Loucy (cell line): ENCODE measurements at regions not wholly inside any gene's neighbourhood (a gene's known extent, or its start where the extent isn't known, plus 50 kb on each side); places are given as distances from the start of the nearest gene placed in this dataset.
"Not testable (repeated sequence)": the region's sequence is repeated elsewhere in the genome, so short reads cannot be mapped to it uniquely, and the experiment has no call there.

Experiments
- H2AFZ ChIP-seq: fragments of 200-600 bp; sonication (generic); 2 replicates; pipeline ENCODE4 v1.6.0; 2016; ENCODE audit warnings: antibody characterized with exemption, mild to moderate bottlenecking, low read length, moderate library complexity
- H3F3A ChIP-seq: fragments of 200-600 bp; 2 replicates; pipeline ENCODE4 v1.6.0; 2016; ENCODE audit warnings: antibody characterized with exemption, low read depth, mild to moderate bottlenecking
- H3K27me3 ChIP-seq: fragments of 200-600 bp; sonication (generic); 2 replicates; pipeline ENCODE4 v1.6.1; 2014; ENCODE audit warnings: low read length, mild to moderate bottlenecking; ENCODE audit not compliant: insufficient read depth, poor library complexity, severe bottlenecking
- H3K36me3 ChIP-seq: fragments of 200-600 bp; sonication (generic); 2 replicates; pipeline ENCODE4 v1.6.1; 2016; ENCODE audit warnings: low read length; ENCODE audit not compliant: insufficient read depth
- H3K4me1 ChIP-seq: fragments of 200-600 bp; sonication (generic); 2 replicates; pipeline ENCODE4 v1.5.1; 2014; ENCODE audit warnings: low read length, mild to moderate bottlenecking; ENCODE audit not compliant: insufficient read depth, poor library complexity, severe bottlenecking
- H3K4me2 ChIP-seq: fragments of 200-600 bp; sonication (generic); 2 replicates; pipeline ENCODE4 v1.6.0; 2014; ENCODE audit warnings: antibody characterized with exemption, low read length, low read depth, mild to moderate bottlenecking; ENCODE audit not compliant: poor library complexity, severe bottlenecking
- H3K4me3 ChIP-seq: fragments of 200-600 bp; sonication (generic); 2 replicates; pipeline ENCODE4 v1.5.1; 2014; ENCODE audit warnings: low read length, mild to moderate bottlenecking, mixed read lengths; ENCODE audit not compliant: poor library complexity, severe bottlenecking
- H3K79me2 ChIP-seq: fragments of 200-600 bp; sonication (generic); 2 replicates; pipeline ENCODE4 v1.6.1; 2014; ENCODE audit warnings: low read length; ENCODE audit not compliant: insufficient read depth
- H3K9ac ChIP-seq: fragments of 200-600 bp; sonication (generic); 2 replicates; pipeline ENCODE4 v1.6.0; 2014; ENCODE audit warnings: mild to moderate bottlenecking, low read depth, low read length, moderate library complexity; ENCODE audit not compliant: poor library complexity, severe bottlenecking
- H3K9me2 ChIP-seq: fragments of 200-600 bp; sonication (generic); replicated peaks from 2 replicates; pipeline ENCODE4 v1.6.1; 2016; ENCODE audit warnings: low read depth, low read length, mixed read lengths
- H3K9me3 ChIP-seq: fragments of 200-600 bp; sonication (generic); 2 replicates; pipeline ENCODE4 v1.6.1; 2014; ENCODE audit warnings: mild to moderate bottlenecking, antibody characterized with exemption, low read length, low read depth; ENCODE audit not compliant: insufficient read depth
- H4K20me1 ChIP-seq: fragments of 200-600 bp; sonication (generic); 2 replicates; pipeline ENCODE4 v1.6.0; 2014; ENCODE audit warnings: antibody characterized with exemption, low read length, mild to moderate bottlenecking; ENCODE audit not compliant: insufficient read depth, poor library complexity, severe bottlenecking
- EZH2phosphoT487 ChIP-seq: fragments of 200-600 bp; IDR thresholded peaks from 2 replicates; pipeline ENCODE4 v1.6.1; 2018; ENCODE audit warnings: antibody characterized with exemption, mild to moderate bottlenecking, moderate library complexity, borderline replicate concordance
- TF ChIP-seq, protein P1 (sequence below): fragments of 200-600 bp; sonication (generic); conservative IDR thresholded peaks from 2 replicates; pipeline ENCODE4 v1.5.1; 2014; ENCODE audit warnings: mild to moderate bottlenecking, antibody characterized with exemption, low read length

DNA sequence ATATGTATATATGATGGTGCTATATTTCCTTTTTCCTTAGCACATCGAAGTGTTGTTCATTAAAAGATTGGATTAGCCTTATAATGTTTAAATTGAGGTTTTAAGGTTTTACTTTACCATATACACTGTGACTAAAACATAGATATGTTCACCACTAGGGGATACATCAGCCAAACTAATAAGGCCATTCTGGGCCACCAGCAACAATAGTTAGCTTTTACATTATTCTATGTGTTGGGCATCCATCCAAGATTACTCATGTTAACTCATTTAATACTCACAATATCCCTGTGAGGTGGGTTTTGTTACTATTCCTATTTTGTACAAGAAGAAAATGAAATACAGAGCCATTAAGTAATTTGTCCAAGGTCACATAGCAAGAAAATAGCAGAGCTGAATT is 202.6 kb upstream of the AVPR1A start:
- no peaks in the 10 kb centered on the region for H3K36me3 ChIP-seq
- TF ChIP-seq EZH2phosphoT487: no peak
- TF ChIP-seq, protein P1, sequence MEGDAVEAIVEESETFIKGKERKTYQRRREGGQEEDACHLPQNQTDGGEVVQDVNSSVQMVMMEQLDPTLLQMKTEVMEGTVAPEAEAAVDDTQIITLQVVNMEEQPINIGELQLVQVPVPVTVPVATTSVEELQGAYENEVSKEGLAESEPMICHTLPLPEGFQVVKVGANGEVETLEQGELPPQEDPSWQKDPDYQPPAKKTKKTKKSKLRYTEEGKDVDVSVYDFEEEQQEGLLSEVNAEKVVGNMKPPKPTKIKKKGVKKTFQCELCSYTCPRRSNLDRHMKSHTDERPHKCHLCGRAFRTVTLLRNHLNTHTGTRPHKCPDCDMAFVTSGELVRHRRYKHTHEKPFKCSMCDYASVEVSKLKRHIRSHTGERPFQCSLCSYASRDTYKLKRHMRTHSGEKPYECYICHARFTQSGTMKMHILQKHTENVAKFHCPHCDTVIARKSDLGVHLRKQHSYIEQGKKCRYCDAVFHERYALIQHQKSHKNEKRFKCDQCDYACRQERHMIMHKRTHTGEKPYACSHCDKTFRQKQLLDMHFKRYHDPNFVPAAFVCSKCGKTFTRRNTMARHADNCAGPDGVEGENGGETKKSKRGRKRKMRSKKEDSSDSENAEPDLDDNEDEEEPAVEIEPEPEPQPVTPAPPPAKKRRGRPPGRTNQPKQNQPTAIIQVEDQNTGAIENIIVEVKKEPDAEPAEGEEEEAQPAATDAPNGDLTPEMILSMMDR: peak; percentile 37
- no peak overlapping the region for H3K9ac ChIP-seq
- H3K79me2 ChIP-seq: no peaks in the 10 kb centered on the region
- no peak overlapping the region for H2AFZ ChIP-seq
- no peaks in the 10 kb centered on the region for H3F3A ChIP-seq
- H3K27me3 ChIP-seq: no peaks in the 10 kb centered on the region
- no peak overlapping the region for H3K4me3 ChIP-seq
- H3K4me2 ChIP-seq: no peak overlapping the region
- no peaks in the 10 kb centered on the region for H4K20me1 ChIP-seq
- H3K4me1 ChIP-seq: peaks cover 5% of the 10 kb centered on the region
- H3K9me2 ChIP-seq: no peaks in the 10 kb centered on the region
- no peaks in the 10 kb centered on the region for H3K9me3 ChIP-seq

DNA sequence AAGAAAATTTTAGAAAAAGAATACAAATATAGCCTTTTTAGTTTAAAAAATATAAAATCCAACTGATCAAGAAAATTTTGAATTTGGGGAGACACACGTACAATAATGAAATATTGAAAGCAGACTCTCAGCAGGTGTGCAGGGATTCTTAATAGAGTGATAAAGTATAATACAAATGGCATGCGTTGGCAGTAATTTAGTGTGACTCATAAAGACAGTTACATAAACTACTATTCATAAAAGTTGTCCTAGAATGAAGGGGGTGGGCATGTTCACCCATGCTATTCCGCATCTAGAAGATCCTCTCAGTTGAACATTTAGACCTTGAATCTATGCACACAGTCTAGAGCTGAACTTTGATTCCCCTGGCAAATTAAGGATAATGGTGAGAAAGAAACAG is 200.4 kb upstream of the AVPR1A start:
- no peaks in the 10 kb centered on the region for H3K9me3 ChIP-seq

DNA sequence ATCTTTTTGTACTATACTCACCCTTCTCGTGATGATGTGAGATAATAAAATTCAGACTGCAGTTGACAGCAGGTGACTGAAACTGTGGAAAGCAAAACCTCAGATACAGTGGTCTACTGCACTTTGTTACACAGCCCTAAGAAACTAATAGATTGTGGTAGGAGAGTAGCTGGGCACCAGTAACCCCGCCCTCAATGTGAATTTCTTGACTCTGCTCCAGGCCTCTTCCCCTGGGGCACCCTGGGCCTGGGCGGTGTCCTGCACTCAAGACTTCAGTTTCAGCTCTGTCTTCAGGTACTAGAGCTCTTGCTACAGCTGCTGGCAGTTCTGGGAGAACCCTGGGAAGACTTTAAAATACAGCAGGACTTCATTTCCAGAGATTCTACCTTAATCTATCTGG is 197.6 kb upstream of the AVPR1A start:
- H3K9me2 ChIP-seq: no peaks in the 10 kb centered on the region
- H3K4me1 ChIP-seq: peaks cover 8% of the 10 kb centered on the region
- H3K4me2 ChIP-seq: no peak overlapping the region
- H3K9ac ChIP-seq: no peak overlapping the region
- H3K9me3 ChIP-seq: no peaks in the 10 kb centered on the region
- no peaks in the 10 kb centered on the region for H3K36me3 ChIP-seq
- no peaks in the 10 kb centered on the region for H3K27me3 ChIP-seq
- no peaks in the 10 kb centered on the region for H4K20me1 ChIP-seq
- H3K79me2 ChIP-seq: no peaks in the 10 kb centered on the region
- H3K4me3 ChIP-seq: no peak overlapping the region
- H3F3A ChIP-seq: no peaks in the 10 kb centered on the region
- TF ChIP-seq, protein P1: no peak
- no peak for TF ChIP-seq EZH2phosphoT487
- no peak overlapping the region for H2AFZ ChIP-seq

More for the DNA sequence above, 200.4 kb upstream of the AVPR1A start:
- Histone ChIP-seq H3K4me2 (no peak overlapping the region), H2AFZ (no peak overlapping the region), H3K4me1 (peaks cover 8% of the 10 kb centered on the region), H3F3A (no peaks in the 10 kb centered on the region), H3K79me2 (no peaks in the 10 kb centered on the region), H3K36me3 (no peaks in the 10 kb centered on the region), H3K9ac (no peak overlapping the region), H3K4me3 (no peak overlapping the region), H4K20me1 (no peaks in the 10 kb centered on the region), H3K27me3 (no peaks in the 10 kb centered on the region), H3K9me2 (no peaks in the 10 kb centered on the region)
- TF ChIP-seq, protein P1: no peak
- no peak for TF ChIP-seq EZH2phosphoT487

DNA sequence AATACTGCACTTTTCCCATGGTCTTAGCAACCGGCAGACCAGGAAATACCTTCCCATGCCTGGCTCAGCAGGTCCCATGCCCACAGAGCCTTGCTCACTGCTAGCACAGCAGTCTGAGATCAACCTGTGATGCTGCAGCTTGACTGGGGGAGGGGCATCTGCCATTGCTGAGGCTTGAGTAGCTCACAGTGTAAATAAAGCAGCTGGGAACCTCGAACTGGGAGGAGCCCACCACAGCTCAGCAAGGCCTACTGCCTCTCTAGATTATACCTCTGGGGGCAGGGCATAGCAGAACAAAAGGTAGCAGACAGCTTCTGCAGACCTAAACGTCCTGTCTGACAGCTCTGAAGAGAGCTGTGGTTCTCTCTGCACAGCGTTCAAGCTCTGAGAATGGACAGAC is 186.2 kb upstream of the AVPR1A start:
- not testable (repeated sequence) for H3K9ac ChIP-seq, H3K79me2 ChIP-seq, H3K27me3 ChIP-seq, H3K4me3 ChIP-seq, H3K36me3 ChIP-seq, H2AFZ ChIP-seq, H3K9me2 ChIP-seq, H3K9me3 ChIP-seq, H3K4me2 ChIP-seq, H3F3A ChIP-seq, H3K4me1 ChIP-seq, H4K20me1 ChIP-seq
